ENCODE measurements at regions not wholly inside any gene's neighbourhood (a gene's known extent, or its start where the extent isn't known, plus 50 kb on each side); places are given as distances from the start of the nearest gene placed in this dataset.
A peak's percentile ranks its signal among the peaks of the same experiment; 100 is the strongest.
"Not testable (repeated sequence)": the region's sequence is repeated elsewhere in the genome, so short reads cannot be mapped to it uniquely, and the experiment has no call there.

DNA sequence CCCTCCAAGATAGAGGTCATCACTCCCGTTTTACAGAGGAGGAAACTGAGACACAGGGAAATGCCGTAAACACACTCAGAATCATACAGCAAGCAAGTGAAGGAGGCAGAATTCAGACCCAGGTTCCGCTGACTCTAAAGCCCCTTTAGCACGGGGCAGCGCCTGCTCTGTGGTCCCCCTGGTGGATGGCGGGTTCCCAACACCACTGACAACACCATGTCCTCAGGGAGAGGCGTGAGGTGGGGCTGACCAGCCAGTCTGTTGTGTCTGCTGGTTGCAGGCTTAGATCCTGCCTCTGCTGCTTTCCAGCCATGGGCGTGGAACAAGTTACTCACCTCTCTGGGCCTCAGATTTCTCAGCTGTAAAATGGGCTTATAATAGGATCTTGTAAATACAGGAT is 617.3 kb downstream of the MATN1 start:
- no peaks in the 10 kb centered on the region for H3K9me3 ChIP-seq
- H3K4me3 ChIP-seq: no peak overlapping the region
- in situ Hi-C loops (cut with MboI; ENCODE audit: low sequenced_read_pairs): no loop called here
- no peaks in the 10 kb centered on the region for H3K4me1 ChIP-seq
- no peaks in the 10 kb centered on the region for H3K36me3 ChIP-seq (replicated peaks)
- DNase-seq (ENCODE audit: low spot score in 2 of 2): peak; percentile 13 to 74
- H3K27me3 ChIP-seq (ENCODE audit: low read depth): peaks cover 28% of the 10 kb centered on the region

DNA sequence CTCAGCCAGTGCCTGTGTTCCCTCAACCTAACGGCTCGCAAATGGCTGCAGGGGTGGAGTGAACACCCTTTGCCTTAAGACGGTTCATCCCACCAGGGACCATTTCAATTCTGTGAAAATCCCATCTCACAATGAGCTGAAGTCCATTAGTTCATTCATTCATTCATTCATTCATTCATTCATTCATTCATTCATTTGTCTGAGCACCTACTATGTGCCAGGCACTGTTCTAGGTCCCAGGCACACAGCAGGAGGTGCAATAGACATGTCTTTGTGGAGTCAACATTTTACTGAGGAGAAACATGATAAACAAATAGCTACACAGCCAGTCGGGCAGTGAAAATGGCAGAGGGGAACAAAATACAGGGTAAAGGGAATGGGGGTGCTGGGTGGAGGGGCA is 618.8 kb downstream of the MATN1 start:
- no peak for DNase-seq (ENCODE audit: low spot score in 2 of 2)
- in situ Hi-C loops (cut with MboI; ENCODE audit: low sequenced_read_pairs): no loop called here
- H3K27me3 ChIP-seq (ENCODE audit: low read depth): peaks cover 20% of the 10 kb centered on the region

DNA sequence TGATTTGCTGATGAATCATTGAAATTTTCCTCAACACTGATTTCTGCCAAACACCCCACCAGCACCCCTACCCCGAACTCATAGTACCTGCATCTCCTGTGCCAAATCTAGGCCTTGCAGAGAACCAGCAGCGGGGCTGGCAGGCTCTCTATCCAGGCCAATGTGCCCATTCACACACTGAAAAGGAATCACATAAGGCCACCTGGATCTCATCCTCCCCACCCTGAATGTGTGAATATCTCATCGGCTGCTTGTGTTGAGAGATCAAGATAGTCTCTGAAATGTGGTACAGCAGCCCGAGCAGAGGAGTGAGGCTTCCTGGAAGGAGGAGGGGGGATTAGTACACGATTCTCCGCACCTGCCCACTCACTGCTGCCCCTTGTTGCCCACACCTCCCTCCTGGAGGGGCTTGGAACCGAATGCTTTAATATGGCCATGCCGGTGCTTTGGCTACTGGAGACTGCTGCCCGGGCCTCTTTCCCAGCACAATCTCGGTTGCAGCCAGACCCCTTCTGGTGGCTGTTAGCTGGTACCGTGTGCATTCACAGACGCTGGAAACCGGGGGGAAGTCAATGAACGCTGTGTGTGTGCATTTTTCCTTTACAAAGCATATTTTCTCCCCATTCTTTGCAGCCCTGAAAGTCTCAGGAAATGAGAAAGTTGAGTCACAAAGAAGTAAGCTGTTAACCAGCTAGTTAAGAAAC is 619.5 kb downstream of the MATN1 start:
- in situ Hi-C loops (cut with MboI; ENCODE audit: low sequenced_read_pairs): no loop called here
- no peaks in the 10 kb centered on the region for H3K4me1 ChIP-seq
- peaks cover 14% of the 10 kb centered on the region for H3K27me3 ChIP-seq (ENCODE audit: low read depth)
- no peak for DNase-seq (ENCODE audit: low spot score in 2 of 2)
- no peaks in the 10 kb centered on the region for H3K36me3 ChIP-seq (replicated peaks)
- H3K4me3 ChIP-seq: no peak overlapping the region
- no peaks in the 10 kb centered on the region for H3K9me3 ChIP-seq

More for the DNA sequence above, 618.8 kb downstream of the MATN1 start:
- H3K36me3 ChIP-seq (replicated peaks): no peaks in the 10 kb centered on the region
- H3K4me3 ChIP-seq: no peak overlapping the region
- no peaks in the 10 kb centered on the region for H3K4me1 ChIP-seq
- no peaks in the 10 kb centered on the region for H3K9me3 ChIP-seq

DNA sequence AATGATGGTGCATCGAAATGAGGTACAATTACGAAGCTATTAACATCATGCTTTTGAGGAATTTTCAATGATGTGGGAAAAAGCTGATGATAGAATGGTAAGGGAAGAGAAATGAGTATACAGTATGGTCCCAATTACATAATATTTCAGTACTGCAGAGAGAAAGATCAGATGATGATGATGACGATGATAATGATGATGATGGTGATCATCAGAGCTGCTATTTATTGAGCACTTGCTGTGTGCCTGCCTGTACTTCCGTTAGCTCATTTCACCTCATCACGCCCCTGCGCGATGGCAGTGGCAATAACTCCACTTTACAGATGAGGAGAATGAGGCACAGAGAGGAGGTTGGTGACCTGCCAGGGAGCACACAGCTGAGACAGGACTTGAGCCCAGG is 620.8 kb downstream of the MATN1 start:
- Histone ChIP-seq H3K36me3 (replicated peaks) (no peaks in the 10 kb centered on the region), H3K4me3 (no peak overlapping the region), H3K4me1 (no peaks in the 10 kb centered on the region), H3K27me3 (ENCODE audit: low read depth) (0 out of 2 replicates have a peak, but pooled peaks cover 4% of the 10 kb centered on the region), H3K9me3 (no peaks in the 10 kb centered on the region)
- in situ Hi-C loops (cut with MboI; ENCODE audit: low sequenced_read_pairs): no loop called here
- DNase-seq (ENCODE audit: low spot score in 2 of 2): no peak

DNA sequence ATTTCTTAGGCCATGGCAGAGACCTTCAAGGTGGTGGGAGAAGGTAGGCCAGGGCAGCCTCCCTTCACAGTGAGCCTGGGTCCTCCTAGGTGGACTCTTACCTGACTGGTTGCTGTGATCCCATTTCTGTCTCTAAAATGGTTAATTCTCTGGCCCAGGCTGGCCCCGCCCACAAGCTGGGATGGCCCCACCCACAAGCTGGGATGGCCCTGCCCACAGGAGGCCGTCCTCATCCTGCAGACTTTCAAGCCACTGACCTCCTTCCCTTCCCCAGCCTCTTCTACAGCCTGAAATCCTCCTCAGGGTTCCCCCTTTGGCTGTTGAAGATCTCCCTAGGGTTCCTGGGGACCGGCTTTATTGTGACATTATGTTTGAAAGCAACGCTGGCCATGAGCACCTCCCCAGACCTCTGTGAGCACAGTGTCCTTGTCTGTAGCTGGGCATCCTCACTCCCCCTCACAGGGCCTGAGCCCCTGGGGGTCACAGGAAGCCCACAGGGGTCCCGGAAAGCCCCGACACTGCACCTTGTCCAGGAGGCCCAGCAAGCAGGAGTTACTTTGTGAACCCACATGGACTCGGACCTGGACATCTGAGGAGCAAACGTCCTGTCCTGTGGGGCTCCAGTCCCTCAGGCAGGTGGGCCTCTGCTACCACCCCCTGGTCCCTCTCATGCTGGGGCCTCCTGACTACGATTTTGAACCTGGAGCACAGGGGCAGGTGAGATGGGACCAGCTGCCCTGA is 621.7 kb downstream of the MATN1 start:
- H3K4me3 ChIP-seq: no peak overlapping the region
- no peaks in the 10 kb centered on the region for H3K9me3 ChIP-seq
- H3K27me3 ChIP-seq (ENCODE audit: low read depth): 0 out of 2 replicates have a peak, but pooled peaks cover 4% of the 10 kb centered on the region
- H3K36me3 ChIP-seq (replicated peaks): no peaks in the 10 kb centered on the region
- peak in 1 of 2 experiments; percentile 60 for DNase-seq (ENCODE audit: low spot score in 2 of 2)
- H3K4me1 ChIP-seq: no peaks in the 10 kb centered on the region
- in situ Hi-C loops (cut with MboI; ENCODE audit: low sequenced_read_pairs): no loop called here

DNA sequence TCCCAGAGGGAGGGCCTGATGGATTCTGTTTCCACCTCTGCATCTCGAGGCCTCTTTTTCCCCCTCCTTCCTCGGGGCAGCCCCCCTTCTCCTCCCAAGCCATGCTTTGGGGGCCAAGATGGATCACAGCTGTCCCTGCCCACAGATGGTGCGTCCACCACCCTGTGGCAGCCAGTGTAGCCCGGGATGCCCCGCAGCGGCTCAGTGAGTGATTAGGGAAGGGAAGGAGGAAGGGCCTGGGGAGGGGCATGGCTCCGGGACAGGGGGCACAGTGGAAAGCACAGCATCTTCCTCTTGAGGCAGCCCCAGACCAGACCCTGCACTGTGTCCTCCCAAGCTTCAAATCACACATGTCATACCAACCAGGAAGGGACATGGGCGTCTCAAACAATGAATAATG is 622.4 kb downstream of the MATN1 start:
- no peak for DNase-seq (ENCODE audit: low spot score in 2 of 2)
- Histone ChIP-seq H3K4me1 (no peaks in the 10 kb centered on the region), H3K27me3 (ENCODE audit: low read depth) (0 out of 2 replicates have a peak, but pooled peaks cover 4% of the 10 kb centered on the region), H3K9me3 (no peaks in the 10 kb centered on the region), H3K36me3 (replicated peaks) (no peaks in the 10 kb centered on the region), H3K4me3 (no peak overlapping the region)
- in situ Hi-C loops (cut with MboI; ENCODE audit: low sequenced_read_pairs): no loop called here

DNA sequence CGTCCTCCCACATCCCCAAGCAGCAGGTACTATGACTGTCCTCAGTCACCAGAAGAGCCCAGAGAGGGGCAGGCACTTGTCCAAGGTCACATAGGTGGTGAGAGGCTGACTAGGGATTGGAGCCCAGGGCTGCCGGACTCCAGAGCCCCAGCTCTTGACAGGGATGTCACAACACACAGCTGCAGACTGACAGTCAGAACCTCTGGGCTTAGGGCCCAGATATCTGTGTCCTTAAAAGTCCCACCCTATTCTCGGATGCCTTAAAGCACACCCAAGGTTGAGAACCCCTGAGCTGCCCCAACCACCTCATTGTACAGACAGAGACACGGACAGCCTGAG is 622.9 kb downstream of the MATN1 start:
- no peak for DNase-seq (ENCODE audit: low spot score in 2 of 2)

DNA sequence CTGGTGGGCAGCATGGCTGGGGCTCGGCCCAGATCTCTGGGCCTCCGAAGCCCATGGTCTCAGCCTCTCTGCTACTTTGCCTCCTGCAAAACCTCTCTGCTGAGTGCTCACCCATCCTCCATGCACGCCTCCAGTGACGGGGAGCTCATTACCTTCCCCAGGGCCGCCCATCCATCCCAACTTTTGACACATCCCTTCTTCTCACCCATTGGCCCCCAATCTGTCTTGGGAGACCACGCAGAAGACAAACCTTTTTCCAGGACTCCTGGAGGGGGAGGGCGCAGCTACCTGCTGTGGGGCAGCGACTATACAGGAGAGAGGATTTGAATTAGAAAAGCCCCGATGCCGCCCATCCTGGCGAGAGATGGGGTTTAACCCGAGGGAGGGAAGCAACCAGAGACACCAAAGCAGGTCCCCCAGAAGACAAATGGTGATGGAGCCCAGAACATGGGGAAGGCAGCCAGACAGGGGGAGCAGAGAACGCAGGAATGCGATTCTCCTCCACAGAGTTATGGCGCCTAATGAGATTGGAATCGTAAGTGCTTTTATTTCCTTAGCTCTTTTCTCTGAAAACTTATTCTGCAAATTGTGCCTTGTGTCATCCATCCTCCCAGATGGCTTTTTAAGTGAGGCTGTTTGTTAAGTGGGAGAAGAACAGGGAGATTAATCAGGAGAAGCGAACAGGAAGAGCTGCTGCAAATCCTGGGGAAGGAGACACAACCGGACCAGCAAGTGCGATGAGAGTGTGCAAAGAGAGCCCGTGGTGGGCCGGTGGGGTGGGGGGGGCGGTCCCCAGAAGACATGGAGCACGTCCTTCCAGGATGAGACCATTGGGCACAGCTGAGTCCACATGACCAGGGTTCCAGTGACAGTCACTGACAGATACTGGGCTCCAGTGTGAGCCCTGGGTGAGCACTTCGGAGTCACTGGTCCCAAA is 623.5 kb downstream of the MATN1 start:
- Histone ChIP-seq H3K4me1 (no peaks in the 10 kb centered on the region), H3K9me3 (no peaks in the 10 kb centered on the region), H3K4me3 (no peak overlapping the region), H3K27me3 (ENCODE audit: low read depth) (no peaks in the 10 kb centered on the region), H3K36me3 (replicated peaks) (no peaks in the 10 kb centered on the region)
- no peak for DNase-seq (ENCODE audit: low spot score in 2 of 2)
- in situ Hi-C loops (cut with MboI; ENCODE audit: low sequenced_read_pairs): loop anchor here (5.0 to 25.0 kb wide), 3 partner anchors 313 to 713 kb away; no protein-coding TSS in a partner anchor

More for the DNA sequence above, 622.9 kb downstream of the MATN1 start:
- H3K4me1 ChIP-seq: no peaks in the 10 kb centered on the region
- H3K36me3 ChIP-seq (replicated peaks): no peaks in the 10 kb centered on the region
- H3K4me3 ChIP-seq: no peak overlapping the region
- in situ Hi-C loops (cut with MboI; ENCODE audit: low sequenced_read_pairs): no loop called here
- no peaks in the 10 kb centered on the region for H3K27me3 ChIP-seq (ENCODE audit: low read depth)
- no peaks in the 10 kb centered on the region for H3K9me3 ChIP-seq

DNA sequence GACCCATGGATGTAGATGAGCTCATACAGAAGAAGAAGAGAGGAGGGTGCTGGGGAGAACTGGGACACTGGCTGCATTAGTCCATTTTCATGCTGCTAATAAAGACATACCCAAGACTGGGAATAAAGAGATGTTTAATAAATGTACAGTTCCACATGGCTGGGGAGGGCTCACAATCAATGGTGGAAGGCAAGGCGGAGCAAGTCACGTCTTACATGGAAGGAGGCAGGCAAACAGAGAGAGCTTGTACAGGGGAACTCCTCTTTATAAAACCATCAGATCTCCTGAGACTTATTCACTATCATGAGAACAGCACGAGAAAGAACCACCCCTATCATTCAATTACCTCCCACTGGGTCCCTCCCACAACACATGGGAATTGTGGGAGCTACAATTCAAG is 625.5 kb downstream of the MATN1 start:
- H3K9me3 ChIP-seq; DNase-seq (ENCODE audit: low spot score in 2 of 2); H3K27me3 ChIP-seq (ENCODE audit: low read depth); H3K36me3 ChIP-seq (replicated peaks); H3K4me1 ChIP-seq; H3K4me3 ChIP-seq: not testable (repeated sequence)
- in situ Hi-C loops (cut with MboI; ENCODE audit: low sequenced_read_pairs): loop anchor here (5.0 to 25.0 kb wide), 3 partner anchors 311 to 711 kb away; no protein-coding TSS in a partner anchor

DNA sequence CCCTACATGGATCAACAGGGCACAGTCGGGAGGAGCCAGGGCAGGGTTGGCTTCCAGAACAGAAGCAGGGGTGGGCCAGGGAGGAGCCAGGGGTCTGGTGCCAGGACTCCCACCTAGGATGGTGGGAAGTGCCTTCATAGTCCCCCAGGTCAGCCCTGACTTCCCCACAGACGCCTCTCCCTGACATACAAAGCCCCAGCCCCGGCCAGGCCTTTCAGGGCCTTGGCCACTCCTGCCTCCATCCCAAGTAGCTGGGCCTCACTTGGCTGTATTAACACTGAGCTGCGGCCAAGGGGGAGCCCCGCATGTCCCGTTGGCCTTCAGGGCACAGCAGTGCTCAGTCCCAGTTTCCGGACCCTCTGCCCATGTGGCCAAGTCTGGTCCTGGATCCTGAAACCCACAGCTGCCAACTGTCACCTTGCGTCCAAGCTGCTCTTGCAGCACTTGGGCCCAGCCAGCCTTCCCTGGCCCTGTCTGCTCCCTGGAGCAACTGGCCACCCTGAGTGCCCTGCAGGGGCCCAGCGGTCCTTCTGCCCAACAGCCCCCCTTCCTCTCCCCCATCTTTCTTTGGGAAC is 627.8 kb downstream of the MATN1 start:
- Histone ChIP-seq H3K36me3 (replicated peaks) (no peaks in the 10 kb centered on the region), H3K4me3 (no peak overlapping the region), H3K9me3 (peaks cover 7% of the 10 kb centered on the region; the same call in 1 of the 2 replicates), H3K27me3 (ENCODE audit: low read depth) (no peaks in the 10 kb centered on the region), H3K4me1 (no peaks in the 10 kb centered on the region)
- in situ Hi-C loops (cut with MboI; ENCODE audit: low sequenced_read_pairs): loop anchor here (5.0 to 25.0 kb wide), 3 partner anchors 308 to 708 kb away; no protein-coding TSS in a partner anchor
- no peak for DNase-seq (ENCODE audit: low spot score in 2 of 2)

DNA sequence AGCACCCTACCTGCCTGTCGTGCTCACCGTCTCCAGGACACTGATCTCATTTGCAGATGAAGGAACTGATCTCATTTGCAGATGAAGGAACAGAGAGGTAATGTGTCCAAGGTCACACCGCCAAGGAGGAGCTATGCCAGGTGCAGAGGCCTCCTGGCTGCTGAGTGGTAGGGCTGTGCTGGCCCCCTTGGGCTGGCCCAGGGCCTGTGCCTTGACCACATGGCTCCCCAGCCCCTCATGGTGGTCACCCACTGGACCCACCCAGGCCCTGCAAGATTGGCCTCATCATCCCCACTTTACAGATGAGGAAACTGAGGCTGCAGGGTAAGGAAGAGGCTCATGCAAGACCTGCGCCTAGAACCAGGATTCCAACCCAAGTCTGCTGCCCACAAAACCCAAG is 628.3 kb downstream of the MATN1 start:
- Histone ChIP-seq H3K4me1 (no peaks in the 10 kb centered on the region), H3K27me3 (ENCODE audit: low read depth) (no peaks in the 10 kb centered on the region), H3K9me3 (peaks cover 7% of the 10 kb centered on the region; the same call in 1 of the 2 replicates), H3K36me3 (replicated peaks) (no peaks in the 10 kb centered on the region), H3K4me3 (no peak overlapping the region)
- in situ Hi-C loops (cut with MboI; ENCODE audit: low sequenced_read_pairs): loop anchor here (5.0 to 25.0 kb wide), 3 partner anchors 308 to 708 kb away; no protein-coding TSS in a partner anchor
- DNase-seq (ENCODE audit: low spot score in 2 of 2): no peak

DNA sequence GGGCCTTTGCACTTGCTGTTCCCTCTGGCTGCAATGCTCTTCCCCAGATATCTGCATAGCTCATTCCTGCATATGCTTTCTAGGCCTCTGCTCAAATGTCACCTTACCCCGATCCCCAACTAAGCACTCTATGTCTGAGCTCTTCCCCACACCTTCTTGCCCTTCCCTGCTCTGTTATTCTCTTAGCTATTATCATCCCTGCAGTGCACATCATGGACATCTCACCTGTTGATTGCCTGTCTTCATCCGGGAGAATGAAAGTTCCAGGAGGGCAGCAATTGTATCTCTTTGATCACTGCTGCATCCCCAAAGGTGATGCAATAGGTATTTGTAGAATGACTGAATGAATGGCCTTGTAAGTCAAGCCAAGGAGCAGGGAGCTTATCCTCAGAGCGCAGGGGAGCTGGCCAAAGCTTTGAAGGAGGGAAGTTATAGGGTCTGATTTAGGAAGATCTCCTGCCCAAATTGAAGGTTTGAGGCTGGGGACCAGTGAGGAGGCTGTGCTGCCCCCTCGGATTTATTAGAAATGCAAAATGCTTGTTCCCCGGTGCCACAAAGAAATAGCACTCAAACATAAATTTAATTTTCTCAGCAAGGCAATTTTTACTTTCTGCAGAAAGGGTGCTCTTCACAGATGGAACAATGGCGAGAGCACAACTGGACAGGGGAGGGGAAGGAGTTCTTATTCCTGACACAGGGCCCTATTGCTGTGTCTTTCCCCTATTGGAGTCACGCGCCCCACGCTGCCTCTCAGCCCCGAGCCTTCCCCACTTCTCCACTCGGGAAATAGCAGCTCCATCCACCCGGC is 631.1 kb downstream of the MATN1 start:
- DNase-seq (ENCODE audit: low spot score in 2 of 2): no peak
- Histone ChIP-seq H3K27me3 (ENCODE audit: low read depth) (no peaks in the 10 kb centered on the region), H3K4me1 (no peaks in the 10 kb centered on the region), H3K4me3 (no peak overlapping the region), H3K36me3 (replicated peaks) (no peaks in the 10 kb centered on the region), H3K9me3 (peaks cover 7% of the 10 kb centered on the region; the same call in 1 of the 2 replicates)
- in situ Hi-C loops (cut with MboI; ENCODE audit: low sequenced_read_pairs): loop anchor here (25.0 kb wide), 2 partner anchors 305 to 705 kb away; no protein-coding TSS in a partner anchor

Data from HAP-1 (cell line).